Loucy (cell line): ENCODE measurements at regions not wholly inside any gene's neighbourhood (a gene's known extent, or its start where the extent isn't known, plus 50 kb on each side); places are given as distances from the start of the nearest gene placed in this dataset.

ENCODE experiments used
- EZH2phosphoT487 ChIP-seq: fragments of 200-600 bp; IDR thresholded peaks from 2 replicates; pipeline ENCODE4 v1.6.1; 2018; ENCODE audit warnings: antibody characterized with exemption, mild to moderate bottlenecking, moderate library complexity, borderline replicate concordance
- TF ChIP-seq, protein P1 (sequence below): fragments of 200-600 bp; sonication (generic); conservative IDR thresholded peaks from 2 replicates; pipeline ENCODE4 v1.5.1; 2014; ENCODE audit warnings: mild to moderate bottlenecking, antibody characterized with exemption, low read length

DNA sequence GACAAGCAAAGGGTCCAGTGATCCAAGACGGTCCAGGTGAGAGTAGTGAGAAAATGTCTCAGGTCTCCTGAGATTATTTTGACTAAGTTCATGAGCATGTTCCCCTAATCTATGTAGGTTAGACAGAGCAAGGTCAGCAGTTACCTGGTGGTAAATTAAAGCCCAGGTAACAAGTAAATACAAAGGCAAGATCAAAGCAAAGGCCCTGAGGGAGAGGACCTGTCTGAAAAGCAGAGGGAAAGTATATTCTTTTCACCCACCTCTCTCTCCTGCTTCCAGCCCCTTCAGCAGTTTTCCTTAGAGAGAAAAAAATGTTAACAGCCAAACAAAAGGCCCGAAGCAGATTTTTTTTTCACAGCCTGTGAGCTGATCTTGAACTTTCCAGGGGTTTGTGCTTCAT is 302.7 kb downstream of the MAP2K6 start:
- TF ChIP-seq, protein P1, sequence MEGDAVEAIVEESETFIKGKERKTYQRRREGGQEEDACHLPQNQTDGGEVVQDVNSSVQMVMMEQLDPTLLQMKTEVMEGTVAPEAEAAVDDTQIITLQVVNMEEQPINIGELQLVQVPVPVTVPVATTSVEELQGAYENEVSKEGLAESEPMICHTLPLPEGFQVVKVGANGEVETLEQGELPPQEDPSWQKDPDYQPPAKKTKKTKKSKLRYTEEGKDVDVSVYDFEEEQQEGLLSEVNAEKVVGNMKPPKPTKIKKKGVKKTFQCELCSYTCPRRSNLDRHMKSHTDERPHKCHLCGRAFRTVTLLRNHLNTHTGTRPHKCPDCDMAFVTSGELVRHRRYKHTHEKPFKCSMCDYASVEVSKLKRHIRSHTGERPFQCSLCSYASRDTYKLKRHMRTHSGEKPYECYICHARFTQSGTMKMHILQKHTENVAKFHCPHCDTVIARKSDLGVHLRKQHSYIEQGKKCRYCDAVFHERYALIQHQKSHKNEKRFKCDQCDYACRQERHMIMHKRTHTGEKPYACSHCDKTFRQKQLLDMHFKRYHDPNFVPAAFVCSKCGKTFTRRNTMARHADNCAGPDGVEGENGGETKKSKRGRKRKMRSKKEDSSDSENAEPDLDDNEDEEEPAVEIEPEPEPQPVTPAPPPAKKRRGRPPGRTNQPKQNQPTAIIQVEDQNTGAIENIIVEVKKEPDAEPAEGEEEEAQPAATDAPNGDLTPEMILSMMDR: no peak
- TF ChIP-seq EZH2phosphoT487: no peak
